ENCODE measurements at regions not wholly inside any gene's neighbourhood (a gene's known extent, or its start where the extent isn't known, plus 50 kb on each side); places are given as distances from the start of the nearest gene placed in this dataset.

DNA sequence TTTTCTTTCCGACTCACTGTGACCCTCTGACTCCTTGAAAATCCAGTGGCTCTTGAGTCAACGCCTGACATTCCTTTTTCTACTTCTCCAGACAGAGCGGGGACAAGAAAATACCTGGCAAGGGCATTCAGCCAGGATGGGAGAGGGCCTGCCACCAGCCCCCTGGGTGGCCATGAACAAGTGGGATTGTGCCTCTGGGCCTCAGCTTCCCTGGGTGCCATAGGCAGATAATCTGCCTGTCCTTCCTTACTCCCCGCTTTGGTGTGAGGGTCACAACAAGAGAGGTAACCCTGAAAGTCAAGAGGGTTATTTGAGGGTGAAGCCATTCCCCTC, 613.9 kb upstream of the CADM1 start:
- H3K4me3 ChIP-seq (ENCODE audit: low read length): no peak overlapping the region
- TF ChIP-seq ZNF274 (IDR thresholded peaks at IDR 0.05; ENCODE audit: low read depth, low read length): no peak

GRCh38 chr11:116117331-116118137, 613.3 kb upstream of the CADM1 start:
- TF ChIP-seq ZNF274 (IDR thresholded peaks at IDR 0.05; ENCODE audit: low read depth, low read length): no peak
- H3K4me3 ChIP-seq (ENCODE audit: low read length): no peak overlapping the region

GRCh38 chr11:116115801-116116200, 611.6 kb upstream of the CADM1 start:
- no peak for TF ChIP-seq ZNF274 (IDR thresholded peaks at IDR 0.05; ENCODE audit: low read depth, low read length)
- H3K4me3 ChIP-seq (ENCODE audit: low read length): no peak overlapping the region

GRCh38 chr11:116114198-116114651, 610.0 kb upstream of the CADM1 start:
- no peak overlapping the region for H3K4me3 ChIP-seq (ENCODE audit: low read length)

GRCh38 chr11:116112087-116112935, 608.1 kb upstream of the CADM1 start:
- no peak for TF ChIP-seq ZNF274 (IDR thresholded peaks at IDR 0.05; ENCODE audit: low read depth, low read length)
- no peak overlapping the region for H3K4me3 ChIP-seq (ENCODE audit: low read length)

More at GRCh38 chr11:116114198-116114651, 610.0 kb upstream of the CADM1 start:
- no peak for TF ChIP-seq ZNF274 (IDR thresholded peaks at IDR 0.05; ENCODE audit: low read depth, low read length)

DNA sequence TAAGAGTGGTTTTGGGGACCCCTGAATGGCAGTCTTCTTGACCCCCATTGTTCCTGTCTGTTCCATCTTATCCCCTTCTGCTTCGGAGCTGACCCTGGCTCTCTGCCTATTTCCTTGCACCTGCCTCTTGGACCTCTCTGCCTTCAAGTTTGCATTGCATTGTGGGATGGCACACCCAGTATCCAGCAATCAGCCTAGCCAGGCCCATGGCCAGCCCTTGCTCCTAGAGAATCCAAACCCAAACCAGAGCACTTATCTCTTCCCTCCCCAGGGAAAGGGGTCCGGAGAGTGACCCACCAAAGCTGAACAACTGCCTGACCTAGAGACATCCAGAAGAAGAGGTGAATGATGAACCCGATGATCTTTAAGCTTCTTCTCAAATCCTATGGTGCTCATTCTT, 607.3 kb upstream of the CADM1 start:
- no peak overlapping the region for H3K4me3 ChIP-seq (ENCODE audit: low read length)
- no peak for TF ChIP-seq ZNF274 (IDR thresholded peaks at IDR 0.05; ENCODE audit: low read depth, low read length)

DNA sequence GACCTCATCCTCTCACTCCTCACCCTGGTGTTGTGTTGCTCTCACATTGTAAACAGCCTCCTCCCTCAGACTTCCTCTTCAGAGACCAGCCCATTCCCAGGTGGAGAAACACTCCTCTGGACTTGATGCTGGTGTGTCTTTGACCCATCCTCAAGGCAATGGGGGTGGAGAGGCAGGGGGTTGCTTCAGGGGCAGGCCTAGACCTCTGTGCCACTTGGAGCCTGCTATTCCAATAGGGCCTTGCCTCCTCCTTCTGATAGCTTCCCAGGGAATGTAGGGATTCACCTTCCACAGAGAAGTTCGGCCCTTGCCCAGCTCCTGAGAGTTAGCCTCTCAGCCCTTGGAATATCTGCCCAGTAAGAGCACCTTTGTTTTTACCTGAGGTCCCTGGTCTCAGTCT, 606.6 kb upstream of the CADM1 start:
- H3K4me3 ChIP-seq (ENCODE audit: low read length): no peak overlapping the region
- TF ChIP-seq ZNF274 (IDR thresholded peaks at IDR 0.05; ENCODE audit: low read depth, low read length): no peak

GRCh38 chr11:116110356-116110755, 606.1 kb upstream of the CADM1 start:
- no peak overlapping the region for H3K4me3 ChIP-seq (ENCODE audit: low read length)
- TF ChIP-seq ZNF274 (IDR thresholded peaks at IDR 0.05; ENCODE audit: low read depth, low read length): no peak

DNA sequence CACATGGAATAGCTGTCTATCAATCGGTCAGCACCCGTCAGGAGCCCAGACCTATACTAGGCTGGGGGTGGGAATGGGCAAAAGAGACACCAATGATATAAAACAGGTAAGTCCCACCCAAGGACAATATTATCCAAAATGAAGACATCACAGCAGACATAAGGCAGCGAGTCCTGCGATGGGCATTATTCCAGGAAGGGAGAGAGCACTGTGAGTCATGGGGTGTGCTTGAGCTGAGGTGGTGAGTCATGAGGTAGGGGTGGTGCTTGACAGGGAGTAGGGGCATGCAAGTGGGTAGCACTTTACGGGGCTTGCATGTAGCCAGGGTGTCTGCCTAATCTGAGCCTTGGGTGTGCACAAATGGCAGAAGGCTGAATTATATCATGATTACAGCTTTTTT, 605.0 kb upstream of the CADM1 start:
- no peak for TF ChIP-seq ZNF274 (IDR thresholded peaks at IDR 0.05; ENCODE audit: low read depth, low read length)
- H3K4me3 ChIP-seq (ENCODE audit: low read length): no peak overlapping the region

DNA sequence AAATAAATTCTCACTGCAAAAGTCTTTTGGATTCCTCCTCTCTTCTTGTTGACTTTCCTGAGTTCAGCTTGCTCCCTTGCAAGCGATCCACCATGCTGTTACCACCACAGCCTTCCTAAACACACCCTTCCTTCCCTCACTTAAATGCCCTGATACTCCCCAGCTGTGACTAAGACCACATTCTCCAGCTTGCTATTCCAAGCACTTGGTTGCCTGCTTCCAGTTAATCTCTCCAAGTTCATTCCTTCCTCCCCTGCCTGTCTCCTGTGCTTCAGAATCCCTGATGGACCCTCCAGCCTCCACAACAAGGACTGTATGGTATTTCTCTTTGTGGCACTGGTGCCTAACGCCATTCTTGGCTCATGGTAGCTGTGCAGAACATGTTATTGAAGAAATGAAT, 603.9 kb upstream of the CADM1 start:
- no peak overlapping the region for H3K4me3 ChIP-seq (ENCODE audit: low read length)
- TF ChIP-seq ZNF274 (IDR thresholded peaks at IDR 0.05; ENCODE audit: low read depth, low read length): no peak

GRCh38 chr11:116107229-116107628, 603.0 kb upstream of the CADM1 start:
- H3K4me3 ChIP-seq (ENCODE audit: low read length): no peak overlapping the region
- TF ChIP-seq ZNF274 (IDR thresholded peaks at IDR 0.05; ENCODE audit: low read depth, low read length): no peak

DNA sequence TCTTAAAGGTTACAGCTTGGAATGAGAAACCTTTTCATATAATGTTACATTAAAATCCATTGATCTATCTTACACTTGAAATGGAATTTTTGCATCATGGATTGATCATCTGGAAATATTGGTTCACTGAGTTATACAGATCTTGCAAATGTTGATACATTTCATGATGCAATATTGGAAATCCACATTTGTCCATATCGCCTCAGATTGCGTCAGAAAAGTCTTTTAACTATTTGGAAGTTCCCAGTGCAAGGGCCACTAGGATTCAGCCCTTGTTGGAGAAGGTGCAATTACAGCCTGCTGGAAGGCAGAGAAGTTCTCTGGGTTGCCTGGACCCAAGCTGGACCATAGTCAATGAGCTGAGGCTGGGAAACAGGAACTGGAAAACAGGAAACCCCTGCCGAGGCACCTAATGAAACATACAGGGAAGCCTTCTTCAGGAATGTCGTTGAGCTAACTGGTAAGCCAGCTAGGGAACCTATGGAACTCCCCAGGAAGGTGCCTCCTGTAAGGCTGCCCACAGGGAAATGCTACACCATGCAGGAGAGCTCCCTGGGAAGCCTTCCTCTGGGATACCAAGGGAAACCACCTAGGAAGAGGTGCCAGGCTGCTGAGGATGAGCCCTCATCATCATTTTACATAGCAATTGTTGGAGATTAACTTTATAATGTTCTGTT, 600.4 kb upstream of the CADM1 start:
- no peak overlapping the region for H3K4me3 ChIP-seq (ENCODE audit: low read length)
- no peak for TF ChIP-seq ZNF274 (IDR thresholded peaks at IDR 0.05; ENCODE audit: low read depth, low read length)

DNA sequence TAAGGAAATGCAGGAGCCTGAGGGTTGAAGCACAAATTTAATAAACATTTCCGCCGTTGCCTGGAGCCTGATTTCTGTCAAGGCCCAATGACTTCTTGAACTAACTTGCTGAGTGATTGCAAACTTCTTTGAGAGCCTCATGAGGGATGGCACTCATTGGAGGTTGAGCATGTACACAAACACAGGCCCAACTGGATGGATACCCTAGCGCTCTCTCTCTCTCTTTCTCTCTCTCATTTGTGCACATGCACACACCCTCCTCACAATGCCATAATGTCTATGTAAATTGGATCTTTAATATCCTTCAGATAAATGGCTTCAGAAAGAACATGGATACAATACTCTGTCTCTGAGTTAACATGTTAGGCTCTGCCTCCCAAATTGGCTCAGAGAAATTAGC, 597.7 kb upstream of the CADM1 start:
- no peak for TF ChIP-seq ZNF274 (IDR thresholded peaks at IDR 0.05; ENCODE audit: low read depth, low read length)
- no peak overlapping the region for H3K4me3 ChIP-seq (ENCODE audit: low read length)

- no peak overlapping the region for H3K4me3 ChIP-seq (ENCODE audit: low read length)
- TF ChIP-seq ZNF274 (IDR thresholded peaks at IDR 0.05; ENCODE audit: low read depth, low read length): no peak
Measured at GRCh38 chr11:116100016-116100415, 595.8 kb upstream of the CADM1 start.

All from GM08714 (cell line).